ENCODE measurements at regions not wholly inside any gene's neighbourhood (a gene's known extent, or its start where the extent isn't known, plus 50 kb on each side); places are given as distances from the start of the nearest gene placed in this dataset.

GRCh38 chr3:160114355-160114995 is 110.7 kb upstream of the C3orf80 start:
- TF ChIP-seq, protein P1, sequence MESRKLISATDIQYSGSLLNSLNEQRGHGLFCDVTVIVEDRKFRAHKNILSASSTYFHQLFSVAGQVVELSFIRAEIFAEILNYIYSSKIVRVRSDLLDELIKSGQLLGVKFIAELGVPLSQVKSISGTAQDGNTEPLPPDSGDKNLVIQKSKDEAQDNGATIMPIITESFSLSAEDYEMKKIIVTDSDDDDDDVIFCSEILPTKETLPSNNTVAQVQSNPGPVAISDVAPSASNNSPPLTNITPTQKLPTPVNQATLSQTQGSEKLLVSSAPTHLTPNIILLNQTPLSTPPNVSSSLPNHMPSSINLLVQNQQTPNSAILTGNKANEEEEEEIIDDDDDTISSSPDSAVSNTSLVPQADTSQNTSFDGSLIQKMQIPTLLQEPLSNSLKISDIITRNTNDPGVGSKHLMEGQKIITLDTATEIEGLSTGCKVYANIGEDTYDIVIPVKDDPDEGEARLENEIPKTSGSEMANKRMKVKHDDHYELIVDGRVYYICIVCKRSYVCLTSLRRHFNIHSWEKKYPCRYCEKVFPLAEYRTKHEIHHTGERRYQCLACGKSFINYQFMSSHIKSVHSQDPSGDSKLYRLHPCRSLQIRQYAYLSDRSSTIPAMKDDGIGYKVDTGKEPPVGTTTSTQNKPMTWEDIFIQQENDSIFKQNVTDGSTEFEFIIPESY (IDR thresholded peaks at IDR 0.05): no peak
- TF ChIP-seq TAF1 (conservative IDR thresholded peaks at IDR 0.05): no peak
- no peak for TF ChIP-seq GABPA (IDR thresholded peaks at IDR 0.05 in 1 of 2, conservative IDR thresholded peaks at IDR 0.05 in 1 of 2)
- no peak for TF ChIP-seq HNF4G (IDR thresholded peaks at IDR 0.05)
- no peak for TF ChIP-seq JUND (IDR thresholded peaks at IDR 0.05)
- TF ChIP-seq FOXA1 (IDR thresholded peaks at IDR 0.05): no peak
- no peak for TF ChIP-seq HNF4A (conservative IDR thresholded peaks at IDR 0.05)
- no peak for TF ChIP-seq ATF3 (IDR thresholded peaks at IDR 0.05)
- TF ChIP-seq NR2F2 (IDR thresholded peaks at IDR 0.05): no peak
- no peak for TF ChIP-seq CTCF (IDR thresholded peaks at IDR 0.05; ENCODE audit: low read depth, low read length, missing input control)
- no peak for TF ChIP-seq YY1 (IDR thresholded peaks at IDR 0.05)
- TF ChIP-seq FOXA2 (IDR thresholded peaks at IDR 0.05): no peak
- no peak for TF ChIP-seq EGR1 (IDR thresholded peaks at IDR 0.05; ENCODE audit: low read depth in 2 of 2)
- TF ChIP-seq SP1 (IDR thresholded peaks at IDR 0.05): no peak
- TF ChIP-seq REST (IDR thresholded peaks at IDR 0.05): no peak
- TF ChIP-seq RXRA (IDR thresholded peaks at IDR 0.05): no peak
- no peak for TF ChIP-seq RAD21 (IDR thresholded peaks at IDR 0.05)
- TF ChIP-seq, protein P2, sequence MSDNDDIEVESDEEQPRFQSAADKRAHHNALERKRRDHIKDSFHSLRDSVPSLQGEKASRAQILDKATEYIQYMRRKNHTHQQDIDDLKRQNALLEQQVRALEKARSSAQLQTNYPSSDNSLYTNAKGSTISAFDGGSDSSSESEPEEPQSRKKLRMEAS (IDR thresholded peaks at IDR 0.05): no peak
- Histone ChIP-seq H3K9me3 (ENCODE audit: control insufficient read depth in 4 of 4, low read length in 3 of 4) (no peaks in the 10 kb centered on the region), H3K27me3 (ENCODE audit: control insufficient read depth in 4 of 4, insufficient read depth in 4 of 4, low read length in 3 of 4) (no peaks in the 10 kb centered on the region), H3K36me3 (ENCODE audit: control insufficient read depth in 4 of 4, insufficient read depth in 3 of 4, low read depth in 1 of 4, low read length in 3 of 4) (no peaks in the 10 kb centered on the region), H3K9ac (ENCODE audit: low read depth in 1 of 2, low read length in 2 of 2) (no peak overlapping the region), H3K27ac (ENCODE audit: low read depth in 1 of 2, low read length in 2 of 2) (no peak overlapping the region), H3K4me1 (ENCODE audit: control insufficient read depth in 4 of 4, insufficient read depth in 4 of 4, low read length in 3 of 4) (peaks cover 9 to 11% (median 10%) of the 10 kb centered on the region in 4 donors), H3K4me3 (ENCODE audit: low read depth in 1 of 3, low read length in 3 of 3) (no peak overlapping the region)
- WGBS: 92% methylated on average over 9 of the region's 9 CpGs
- no peak for DNase-seq (ENCODE audit: low spot score)

All from liver (tissue), 8 donors.